ENCODE measurements at regions not wholly inside any gene's neighbourhood (a gene's known extent, or its start where the extent isn't known, plus 50 kb on each side); places are given as distances from the start of the nearest gene placed in this dataset.

DNA sequence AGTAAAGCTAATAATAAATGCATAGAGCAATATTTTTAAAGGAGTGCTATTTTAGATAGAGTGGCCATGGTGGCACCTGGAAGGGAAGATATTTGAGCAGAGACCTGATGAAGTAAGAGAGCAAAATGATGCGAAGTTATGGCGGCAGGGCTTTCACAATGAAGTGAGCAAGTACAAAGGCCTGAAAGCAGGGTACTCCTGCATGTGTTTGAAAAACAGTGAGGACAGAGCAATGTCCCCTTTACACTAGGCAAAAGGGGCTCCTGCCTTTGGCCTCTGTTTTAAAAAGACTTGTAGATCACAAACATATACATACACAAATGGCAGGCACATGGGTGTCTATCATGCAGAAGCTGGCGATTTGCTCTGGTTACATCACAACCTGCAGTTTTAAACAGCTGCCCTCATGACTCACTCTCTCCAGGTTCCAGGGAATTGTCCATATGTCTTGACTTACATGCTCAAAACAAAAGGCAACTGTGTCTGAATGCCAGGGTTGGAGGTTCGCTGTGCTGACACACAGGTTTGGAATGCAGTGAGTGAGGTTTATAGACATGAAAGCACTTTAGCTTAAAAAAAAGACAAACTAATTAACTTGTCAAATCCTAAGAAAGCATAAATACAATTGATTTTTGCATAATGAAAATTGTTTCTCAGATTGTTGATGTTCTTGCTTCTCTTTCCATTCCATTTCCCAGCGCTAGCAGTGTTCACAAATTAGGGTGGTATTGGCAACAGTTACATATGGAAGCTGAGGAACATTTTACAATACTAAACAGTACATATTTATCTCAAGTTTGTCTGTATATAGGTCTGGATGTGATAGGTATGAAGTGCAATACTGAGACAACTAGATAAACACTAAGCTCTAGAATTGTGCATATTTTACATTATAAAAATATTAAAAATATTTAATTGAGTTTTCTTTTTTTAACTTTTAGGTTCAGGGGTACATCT is 313.9 kb downstream of the BARHL2 start:
- TF ChIP-seq, protein P1, sequence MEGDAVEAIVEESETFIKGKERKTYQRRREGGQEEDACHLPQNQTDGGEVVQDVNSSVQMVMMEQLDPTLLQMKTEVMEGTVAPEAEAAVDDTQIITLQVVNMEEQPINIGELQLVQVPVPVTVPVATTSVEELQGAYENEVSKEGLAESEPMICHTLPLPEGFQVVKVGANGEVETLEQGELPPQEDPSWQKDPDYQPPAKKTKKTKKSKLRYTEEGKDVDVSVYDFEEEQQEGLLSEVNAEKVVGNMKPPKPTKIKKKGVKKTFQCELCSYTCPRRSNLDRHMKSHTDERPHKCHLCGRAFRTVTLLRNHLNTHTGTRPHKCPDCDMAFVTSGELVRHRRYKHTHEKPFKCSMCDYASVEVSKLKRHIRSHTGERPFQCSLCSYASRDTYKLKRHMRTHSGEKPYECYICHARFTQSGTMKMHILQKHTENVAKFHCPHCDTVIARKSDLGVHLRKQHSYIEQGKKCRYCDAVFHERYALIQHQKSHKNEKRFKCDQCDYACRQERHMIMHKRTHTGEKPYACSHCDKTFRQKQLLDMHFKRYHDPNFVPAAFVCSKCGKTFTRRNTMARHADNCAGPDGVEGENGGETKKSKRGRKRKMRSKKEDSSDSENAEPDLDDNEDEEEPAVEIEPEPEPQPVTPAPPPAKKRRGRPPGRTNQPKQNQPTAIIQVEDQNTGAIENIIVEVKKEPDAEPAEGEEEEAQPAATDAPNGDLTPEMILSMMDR (IDR thresholded peaks at IDR 0.05; ENCODE audit: extremely low read depth, missing control alignments): no peak
- no peak for DNase-seq (ENCODE audit: low spot score)

- DNase-seq (ENCODE audit: low spot score): no peak
- TF ChIP-seq, protein P1 (IDR thresholded peaks at IDR 0.05; ENCODE audit: extremely low read depth, missing control alignments): no peak
These were observed 317.0 kb downstream of the BARHL2 start for GRCh38 chr1:90400131-90400530.

GRCh38 chr1:90396917-90397316 is 320.2 kb downstream of the BARHL2 start:
- TF ChIP-seq, protein P1 (IDR thresholded peaks at IDR 0.05; ENCODE audit: extremely low read depth, missing control alignments): no peak
- DNase-seq (ENCODE audit: low spot score): no peak

DNA sequence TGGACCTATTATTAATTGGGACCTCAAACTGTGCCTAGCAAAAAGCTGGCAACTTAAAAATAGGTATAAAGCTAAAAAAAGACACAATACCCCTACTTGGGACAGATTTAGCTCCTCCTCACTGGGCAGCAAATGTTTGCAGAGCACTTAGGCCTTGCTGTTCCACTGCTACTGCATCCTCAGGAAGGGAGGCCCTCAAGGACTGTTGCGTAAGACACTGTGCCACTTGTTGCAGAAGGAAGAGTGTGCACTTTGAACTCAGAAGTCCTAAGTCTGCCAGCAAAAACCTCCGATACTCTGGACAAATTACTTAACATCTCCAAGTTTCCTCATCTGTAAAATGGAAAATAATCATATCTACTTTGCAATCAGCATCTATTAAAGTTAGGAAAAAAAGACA is 322.9 kb downstream of the BARHL2 start:
- DNase-seq (ENCODE audit: low spot score): no peak
- TF ChIP-seq, protein P1 (IDR thresholded peaks at IDR 0.05; ENCODE audit: extremely low read depth, missing control alignments): no peak

GRCh38 chr1:90393025-90393424 is 324.1 kb downstream of the BARHL2 start:
- no peak for DNase-seq (ENCODE audit: low spot score)
- TF ChIP-seq, protein P1 (IDR thresholded peaks at IDR 0.05; ENCODE audit: extremely low read depth, missing control alignments): no peak

GRCh38 chr1:90391126-90391525 is 326.0 kb downstream of the BARHL2 start:
- TF ChIP-seq, protein P1 (IDR thresholded peaks at IDR 0.05; ENCODE audit: extremely low read depth, missing control alignments): no peak
- no peak for DNase-seq (ENCODE audit: low spot score)

GRCh38 chr1:90387805-90388204 is 329.3 kb downstream of the BARHL2 start:
- TF ChIP-seq, protein P1 (IDR thresholded peaks at IDR 0.05; ENCODE audit: extremely low read depth, missing control alignments): no peak
- no peak for DNase-seq (ENCODE audit: low spot score)

Measured in GM20000 (cell line).